ENCODE measurements at regions not wholly inside any gene's neighbourhood (a gene's known extent, or its start where the extent isn't known, plus 50 kb on each side); places are given as distances from the start of the nearest gene placed in this dataset.

DNA sequence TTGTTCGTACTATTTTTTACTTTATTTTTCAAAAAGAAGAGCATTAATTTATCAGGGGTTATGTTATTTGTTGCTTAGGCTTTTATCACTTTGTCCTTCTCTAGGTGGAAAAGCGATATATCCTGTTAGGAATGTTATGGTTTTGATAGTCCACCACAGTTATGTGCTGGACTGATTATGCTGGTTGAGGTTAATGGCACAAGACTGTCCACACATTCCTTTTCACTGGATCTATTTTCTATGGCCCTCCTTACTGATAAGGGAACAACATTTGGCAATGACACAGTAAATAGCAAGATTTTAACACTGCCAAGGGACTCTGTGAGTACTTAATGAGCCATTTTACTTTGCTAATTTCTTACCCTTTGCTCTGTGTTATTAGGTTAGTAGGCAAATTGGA is 1212.3 kb downstream of the NXPH1 start:
- no peak for DNase-seq (ENCODE audit: low read depth)
- H3K4me3 ChIP-seq (ENCODE audit: control insufficient read depth, low read depth, low read length), result no peak overlapping the region
- no peak for TF ChIP-seq CTCF (IDR thresholded peaks at IDR 0.05; ENCODE audit: control insufficient read depth, insufficient read depth, low read depth, low read length, missing control alignments)

DNA sequence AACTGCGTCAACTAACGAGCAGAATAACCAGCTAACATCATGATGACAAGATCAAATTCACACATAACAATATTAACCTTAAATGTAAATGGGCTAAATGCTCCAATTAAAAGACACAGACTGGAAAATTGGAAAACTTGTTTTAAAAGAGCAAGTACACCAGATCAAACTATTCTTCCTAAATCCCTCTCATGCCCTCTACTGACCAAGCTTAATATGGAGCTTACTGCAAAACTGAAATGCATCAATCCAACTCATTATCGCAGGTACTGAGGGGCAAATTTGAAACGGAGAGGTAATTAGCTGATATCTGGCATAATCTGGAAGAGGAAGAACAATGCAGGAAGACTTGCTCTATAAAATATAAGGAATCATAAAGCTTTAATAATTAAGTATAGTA is 1223.8 kb downstream of the NXPH1 start:
- H3K4me3 ChIP-seq (ENCODE audit: control insufficient read depth, low read depth, low read length), result no peak overlapping the region
- no peak for DNase-seq (ENCODE audit: low read depth)
- no peak for TF ChIP-seq CTCF (IDR thresholded peaks at IDR 0.05; ENCODE audit: control insufficient read depth, insufficient read depth, low read depth, low read length, missing control alignments)

GRCh38 chr7:9671979-9672917 is 1238.8 kb downstream of the NXPH1 start:
- DNase-seq (ENCODE audit: low read depth), result no peak
- no peak for TF ChIP-seq CTCF (IDR thresholded peaks at IDR 0.05; ENCODE audit: control insufficient read depth, insufficient read depth, low read depth, low read length, missing control alignments)
- H3K4me3 ChIP-seq (ENCODE audit: control insufficient read depth, low read depth, low read length), result no peak overlapping the region

DNA sequence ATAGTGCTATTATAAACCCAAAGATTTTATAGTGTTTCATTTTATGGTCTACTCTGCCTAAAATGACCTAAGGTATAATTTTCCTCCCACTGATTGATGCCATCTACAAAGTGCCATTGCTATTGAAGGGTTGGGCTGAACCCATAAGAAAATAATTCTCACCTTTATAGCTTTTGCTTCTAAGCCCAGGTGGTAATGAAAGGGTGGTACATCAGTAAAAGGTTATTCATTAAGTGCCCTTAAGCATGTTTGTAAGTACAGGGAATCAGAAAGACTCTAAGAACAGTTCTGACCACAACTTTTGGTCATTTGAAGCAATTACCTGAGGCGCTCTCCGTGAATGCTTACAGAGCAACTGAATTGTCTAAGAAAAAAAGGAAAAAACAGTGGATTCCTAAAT is 1247.3 kb downstream of the NXPH1 start:
- no peak for DNase-seq (ENCODE audit: low read depth)
- no peak for TF ChIP-seq CTCF (IDR thresholded peaks at IDR 0.05; ENCODE audit: control insufficient read depth, insufficient read depth, low read depth, low read length, missing control alignments)
- H3K4me3 ChIP-seq (ENCODE audit: control insufficient read depth, low read depth, low read length), result no peak overlapping the region

- no peak overlapping the region for H3K4me3 ChIP-seq (ENCODE audit: control insufficient read depth, low read depth, low read length)
- no peak for TF ChIP-seq CTCF (IDR thresholded peaks at IDR 0.05; ENCODE audit: control insufficient read depth, insufficient read depth, low read depth, low read length, missing control alignments)
- no peak for DNase-seq (ENCODE audit: low read depth)
These were observed 1247.9 kb downstream of the NXPH1 start for GRCh38 chr7:9681284-9681683.

DNA sequence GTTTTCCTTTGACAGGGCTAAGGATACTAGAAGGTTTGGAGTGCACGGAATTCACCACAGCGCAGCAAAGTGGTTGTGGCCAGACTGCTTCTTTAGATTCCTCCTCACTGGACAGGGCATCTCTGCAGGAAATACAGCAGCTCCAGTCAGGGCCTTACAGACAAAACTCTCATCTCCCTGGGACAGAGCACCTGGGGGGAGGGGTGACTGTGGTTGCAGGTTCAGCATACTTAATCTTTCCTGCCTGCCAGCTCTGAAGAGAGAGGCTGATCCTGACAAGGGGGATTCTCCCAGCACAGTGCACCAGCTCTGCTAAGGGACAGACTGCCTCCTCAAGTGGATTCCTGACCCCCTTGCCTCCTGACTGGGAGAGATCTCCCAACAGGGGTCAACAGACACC is 1257.9 kb downstream of the NXPH1 start:
- no peak for TF ChIP-seq CTCF (IDR thresholded peaks at IDR 0.05; ENCODE audit: control insufficient read depth, insufficient read depth, low read depth, low read length, missing control alignments)
- no peak overlapping the region for H3K4me3 ChIP-seq (ENCODE audit: control insufficient read depth, low read depth, low read length)
- no peak for DNase-seq (ENCODE audit: low read depth)

Data from AG09309 (cell line).